Ishikawa (cell line): ENCODE measurements at regions not wholly inside any gene's neighbourhood (a gene's known extent, or its start where the extent isn't known, plus 50 kb on each side); places are given as distances from the start of the nearest gene placed in this dataset.

Experiments
- EGR1 ChIP-seq: IDR thresholded peaks from 2 replicates; pipeline ENCODE4 v1.6.1; 2012
- EP300 ChIP-seq: IDR thresholded peaks from 2 replicates; pipeline ENCODE4 v1.6.1; 2012; ENCODE audit warnings: borderline replicate concordance
- FOXM1 ChIP-seq: IDR thresholded peaks from 2 replicates; pipeline ENCODE4 v1.6.1; 2012; ENCODE audit warnings: low read depth, borderline replicate concordance
- MAX ChIP-seq: IDR thresholded peaks from 2 replicates; pipeline ENCODE4 v1.6.1; 2012
- NFIC ChIP-seq: IDR thresholded peaks from 2 replicates; pipeline ENCODE4 v1.6.1; 2012
- REST ChIP-seq: IDR thresholded peaks from 2 replicates; pipeline ENCODE4 v1.6.1; 2012; ENCODE audit warnings: low read depth, mild to moderate bottlenecking
- TAF1 ChIP-seq: IDR thresholded peaks from 2 replicates; pipeline ENCODE4 v1.6.1; 2012; ENCODE audit warnings: low read depth, mild to moderate bottlenecking
- TCF12 ChIP-seq: IDR thresholded peaks from 2 replicates; pipeline ENCODE4 v1.6.1; 2012; ENCODE audit warnings: low read depth
- USF1 ChIP-seq: IDR thresholded peaks from 2 replicates; pipeline ENCODE4 v1.6.1; 2012
- YY1 ChIP-seq: IDR thresholded peaks from 2 replicates; pipeline ENCODE4 v1.6.1; 2012; ENCODE audit warnings: low read depth

DNA sequence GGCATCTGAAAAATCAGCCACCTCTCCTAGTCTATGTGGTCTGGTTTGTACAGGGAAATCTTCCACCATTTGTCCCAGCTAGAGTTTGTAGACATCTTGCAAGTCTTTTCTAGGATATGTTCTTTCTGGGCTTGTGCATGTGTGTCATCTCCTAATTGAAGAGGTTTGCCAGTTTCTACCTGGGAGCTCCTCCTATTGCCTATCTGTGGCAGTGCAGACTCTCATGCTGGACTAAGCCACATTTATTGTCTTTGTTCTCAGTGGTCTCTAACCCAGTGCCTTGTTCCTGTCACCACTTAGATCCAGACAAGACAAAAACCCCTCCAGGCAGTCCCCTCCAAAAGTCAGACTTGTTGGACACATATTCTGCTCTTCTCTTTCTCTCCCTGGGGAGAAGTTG is 72.0 kb upstream of the MRPS9 start:
- no peak for TF ChIP-seq TAF1
- TF ChIP-seq TCF12, result no peak
- TF ChIP-seq YY1, result no peak
- no peak for TF ChIP-seq MAX
- TF ChIP-seq NFIC, result no peak
- TF ChIP-seq REST, result no peak
- TF ChIP-seq EGR1, result no peak
- TF ChIP-seq USF1, result no peak
- TF ChIP-seq FOXM1, result no peak
- no peak for TF ChIP-seq EP300
